HL-60 (cell line): ENCODE measurements at regions not wholly inside any gene's neighbourhood (a gene's known extent, or its start where the extent isn't known, plus 50 kb on each side); places are given as distances from the start of the nearest gene placed in this dataset.

Experiments used
- GABPA ChIP-seq: IDR thresholded peaks from 2 replicates; pipeline ENCODE4 v1.6.1; 2012; ENCODE audit warnings: low read depth
- REST ChIP-seq: IDR thresholded peaks from 2 replicates; pipeline ENCODE4 v1.6.1; 2012; ENCODE audit warnings: low read depth; ENCODE audit not compliant: insufficient replicate concordance

DNA sequence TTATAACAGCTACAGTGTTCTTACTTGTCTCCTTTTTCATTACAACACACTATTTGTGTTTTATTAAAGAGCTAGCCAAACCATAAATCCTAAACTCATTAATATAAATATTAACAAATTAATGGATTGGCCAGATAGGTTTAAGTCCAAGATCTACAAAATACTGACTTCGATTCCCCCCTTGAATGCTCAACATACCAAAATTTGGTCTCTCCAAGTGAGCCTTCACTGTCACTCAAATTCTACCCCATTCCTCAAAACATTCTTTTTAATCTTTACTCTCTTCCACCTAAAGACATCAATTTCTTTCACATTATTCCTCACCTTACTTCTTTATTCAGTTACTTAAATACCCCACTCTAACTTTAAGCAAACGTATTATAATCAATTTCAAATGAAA lies 281.5 kb downstream of the ICOS start:
- TF ChIP-seq REST: no peak
- no peak for TF ChIP-seq GABPA
